Ovary (tissue), 3 donors: ENCODE measurements at regions not wholly inside any gene's neighbourhood (a gene's known extent, or its start where the extent isn't known, plus 50 kb on each side); places are given as distances from the start of the nearest gene placed in this dataset.

ENCODE experiments used
- CTCF ChIP-seq, 3 donors: fragments of 450-650 bp in 2 of 3; fragments of 200-600 bp in 1 of 3; IDR thresholded peaks; one replicate each; pipeline versions ENCODE4 v1.5.1 to v1.8.0; 2016 to 2022; ENCODE audit warnings: antibody characterized with exemption in 3 of 3, mild to moderate bottlenecking in 1 of 3
- EP300 ChIP-seq: sonication (generic); formaldehyde crosslinking; IDR thresholded peaks from one replicate; pipeline ENCODE4 v1.6.1; 2017; ENCODE audit warnings: antibody characterized with exemption
- POLR2A ChIP-seq: fragments of 450-650 bp; IDR thresholded peaks from one replicate; pipeline ENCODE4 v1.6.1; 2017; ENCODE audit warnings: antibody characterized with exemption, mild to moderate bottlenecking, moderate library complexity
- donor health status: DM: no; HTN: no; CAD: no.

GRCh38 chr11:11169715-11170351 lies 183.2 kb downstream of the CSNK2A3 start:
- TF ChIP-seq CTCF (IDR thresholded peaks at IDR 0.05) (no peak), POLR2A (no peak), EP300 (no peak)
